ENCODE measurements at regions not wholly inside any gene's neighbourhood (a gene's known extent, or its start where the extent isn't known, plus 50 kb on each side); places are given as distances from the start of the nearest gene placed in this dataset.
"Not testable (repeated sequence)": the region's sequence is repeated elsewhere in the genome, so short reads cannot be mapped to it uniquely, and the experiment has no call there.

DNA sequence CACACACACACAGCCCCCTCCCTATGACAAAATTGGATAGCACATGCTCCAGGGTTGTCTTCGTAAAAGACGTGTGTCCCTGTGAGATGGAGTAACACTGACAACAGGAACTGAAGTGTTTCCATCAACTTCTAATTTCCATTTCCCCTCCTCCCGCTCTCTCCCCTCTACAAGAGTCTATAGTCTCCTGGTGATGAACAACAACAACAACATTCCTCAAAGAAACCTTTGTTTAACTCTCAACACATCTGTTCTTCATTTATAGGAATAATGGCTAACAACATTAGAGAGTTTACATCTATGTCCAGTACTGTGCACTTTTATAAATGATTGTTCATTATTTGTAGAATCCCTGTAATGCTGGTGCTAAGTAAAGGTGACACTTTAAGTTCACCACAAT is 205.8 kb upstream of the SSTR4 start:
- no peak overlapping the region for H3K4me2 ChIP-seq (ENCODE audit: low read length)
- H2AFZ ChIP-seq (ENCODE audit: low read depth, low read length) = no peak overlapping the region
- TF ChIP-seq SMC3 (conservative IDR thresholded peaks at IDR 0.05; ENCODE audit: poor library complexity) (no peak), RAD21 (conservative IDR thresholded peaks at IDR 0.05) (no peak), TAF1 (IDR thresholded peaks at IDR 0.05; ENCODE audit: low read depth) (no peak), EZH2 (IDR thresholded peaks at IDR 0.05; ENCODE audit: borderline replicate concordance, insufficient read depth, low read length, poor library complexity, severe bottlenecking) (no peak), MXI1 (conservative IDR thresholded peaks at IDR 0.05; ENCODE audit: poor library complexity, severe bottlenecking) (no peak), POLR2AphosphoS5 (IDR thresholded peaks at IDR 0.05) (no peak)
- TF ChIP-seq, protein P1, sequence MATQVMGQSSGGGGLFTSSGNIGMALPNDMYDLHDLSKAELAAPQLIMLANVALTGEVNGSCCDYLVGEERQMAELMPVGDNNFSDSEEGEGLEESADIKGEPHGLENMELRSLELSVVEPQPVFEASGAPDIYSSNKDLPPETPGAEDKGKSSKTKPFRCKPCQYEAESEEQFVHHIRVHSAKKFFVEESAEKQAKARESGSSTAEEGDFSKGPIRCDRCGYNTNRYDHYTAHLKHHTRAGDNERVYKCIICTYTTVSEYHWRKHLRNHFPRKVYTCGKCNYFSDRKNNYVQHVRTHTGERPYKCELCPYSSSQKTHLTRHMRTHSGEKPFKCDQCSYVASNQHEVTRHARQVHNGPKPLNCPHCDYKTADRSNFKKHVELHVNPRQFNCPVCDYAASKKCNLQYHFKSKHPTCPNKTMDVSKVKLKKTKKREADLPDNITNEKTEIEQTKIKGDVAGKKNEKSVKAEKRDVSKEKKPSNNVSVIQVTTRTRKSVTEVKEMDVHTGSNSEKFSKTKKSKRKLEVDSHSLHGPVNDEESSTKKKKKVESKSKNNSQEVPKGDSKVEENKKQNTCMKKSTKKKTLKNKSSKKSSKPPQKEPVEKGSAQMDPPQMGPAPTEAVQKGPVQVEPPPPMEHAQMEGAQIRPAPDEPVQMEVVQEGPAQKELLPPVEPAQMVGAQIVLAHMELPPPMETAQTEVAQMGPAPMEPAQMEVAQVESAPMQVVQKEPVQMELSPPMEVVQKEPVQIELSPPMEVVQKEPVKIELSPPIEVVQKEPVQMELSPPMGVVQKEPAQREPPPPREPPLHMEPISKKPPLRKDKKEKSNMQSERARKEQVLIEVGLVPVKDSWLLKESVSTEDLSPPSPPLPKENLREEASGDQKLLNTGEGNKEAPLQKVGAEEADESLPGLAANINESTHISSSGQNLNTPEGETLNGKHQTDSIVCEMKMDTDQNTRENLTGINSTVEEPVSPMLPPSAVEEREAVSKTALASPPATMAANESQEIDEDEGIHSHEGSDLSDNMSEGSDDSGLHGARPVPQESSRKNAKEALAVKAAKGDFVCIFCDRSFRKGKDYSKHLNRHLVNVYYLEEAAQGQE (IDR thresholded peaks at IDR 0.05; ENCODE audit: borderline replicate concordance) = no peak
- H3K9me2 ChIP-seq (ENCODE audit: insufficient read depth, low read length) = no peaks in the 10 kb centered on the region
- no peaks in the 10 kb centered on the region for H3K36me3 ChIP-seq (ENCODE audit: insufficient read depth, low read length)
- no peaks in the 10 kb centered on the region for H3K27me3 ChIP-seq (ENCODE audit: insufficient read depth, low read depth, low read length)
- no peak overlapping the region for H3K9ac ChIP-seq (ENCODE audit: low read length)
- no peaks in the 10 kb centered on the region for H3K79me2 ChIP-seq (replicated peaks; ENCODE audit: insufficient read depth, low read length)
- H4K20me1 ChIP-seq (ENCODE audit: insufficient read depth) = no peaks in the 10 kb centered on the region
- no peaks in the 10 kb centered on the region for H3K9me3 ChIP-seq (ENCODE audit: low read length)
- H3F3A ChIP-seq (ENCODE audit: insufficient read depth, low read length, poor library complexity, severe bottlenecking) = no peaks in the 10 kb centered on the region
- H3K4me3 ChIP-seq (ENCODE audit: low read length) = no peak overlapping the region
- no peak overlapping the region for H3K27ac ChIP-seq (ENCODE audit: low read length)

DNA sequence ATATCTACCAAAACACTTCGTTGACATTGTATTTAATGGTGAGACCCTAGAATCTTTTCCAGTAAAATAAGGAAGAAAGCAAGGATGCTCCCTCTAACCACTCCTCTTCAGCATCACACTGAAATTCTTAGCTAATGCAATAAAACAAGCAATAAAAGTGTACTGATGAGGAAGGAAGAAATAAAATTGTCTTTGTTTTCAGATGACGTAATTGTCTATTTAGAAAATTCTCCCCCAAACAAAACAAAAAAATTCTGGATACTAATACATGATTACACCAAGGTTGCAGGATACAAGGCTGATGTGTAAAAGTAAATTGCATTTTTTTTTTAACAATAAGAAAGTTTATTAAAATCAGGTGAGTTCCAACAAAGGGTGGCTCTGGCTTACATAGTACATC is 205.0 kb upstream of the SSTR4 start:
- Histone ChIP-seq H3K4me2 (ENCODE audit: low read length) (no peak overlapping the region), H4K20me1 (ENCODE audit: insufficient read depth) (no peaks in the 10 kb centered on the region), H2AFZ (ENCODE audit: low read depth, low read length) (no peak overlapping the region), H3K9ac (ENCODE audit: low read length) (no peak overlapping the region), H3K36me3 (ENCODE audit: insufficient read depth, low read length) (no peaks in the 10 kb centered on the region), H3K79me2 (replicated peaks; ENCODE audit: insufficient read depth, low read length) (no peaks in the 10 kb centered on the region), H3K4me3 (ENCODE audit: low read length) (no peak overlapping the region), H3K27ac (ENCODE audit: low read length) (no peak overlapping the region), H3F3A (ENCODE audit: insufficient read depth, low read length, poor library complexity, severe bottlenecking) (no peaks in the 10 kb centered on the region), H3K9me3 (ENCODE audit: low read length) (no peaks in the 10 kb centered on the region), H3K9me2 (ENCODE audit: insufficient read depth, low read length) (no peaks in the 10 kb centered on the region), H3K27me3 (ENCODE audit: insufficient read depth, low read depth, low read length) (no peaks in the 10 kb centered on the region)
- TF ChIP-seq, protein P1 (IDR thresholded peaks at IDR 0.05; ENCODE audit: borderline replicate concordance) = no peak
- TF ChIP-seq POLR2AphosphoS5 (IDR thresholded peaks at IDR 0.05) (no peak), SMC3 (conservative IDR thresholded peaks at IDR 0.05; ENCODE audit: poor library complexity) (no peak), RAD21 (conservative IDR thresholded peaks at IDR 0.05) (no peak), EP300 (conservative IDR thresholded peaks at IDR 0.05; ENCODE audit: poor library complexity, severe bottlenecking) (no peak), EZH2 (IDR thresholded peaks at IDR 0.05; ENCODE audit: borderline replicate concordance, insufficient read depth, low read length, poor library complexity, severe bottlenecking) (no peak), TAF1 (IDR thresholded peaks at IDR 0.05; ENCODE audit: low read depth) (no peak), MXI1 (conservative IDR thresholded peaks at IDR 0.05; ENCODE audit: poor library complexity, severe bottlenecking) (no peak)
- TF ChIP-seq, protein P2, sequence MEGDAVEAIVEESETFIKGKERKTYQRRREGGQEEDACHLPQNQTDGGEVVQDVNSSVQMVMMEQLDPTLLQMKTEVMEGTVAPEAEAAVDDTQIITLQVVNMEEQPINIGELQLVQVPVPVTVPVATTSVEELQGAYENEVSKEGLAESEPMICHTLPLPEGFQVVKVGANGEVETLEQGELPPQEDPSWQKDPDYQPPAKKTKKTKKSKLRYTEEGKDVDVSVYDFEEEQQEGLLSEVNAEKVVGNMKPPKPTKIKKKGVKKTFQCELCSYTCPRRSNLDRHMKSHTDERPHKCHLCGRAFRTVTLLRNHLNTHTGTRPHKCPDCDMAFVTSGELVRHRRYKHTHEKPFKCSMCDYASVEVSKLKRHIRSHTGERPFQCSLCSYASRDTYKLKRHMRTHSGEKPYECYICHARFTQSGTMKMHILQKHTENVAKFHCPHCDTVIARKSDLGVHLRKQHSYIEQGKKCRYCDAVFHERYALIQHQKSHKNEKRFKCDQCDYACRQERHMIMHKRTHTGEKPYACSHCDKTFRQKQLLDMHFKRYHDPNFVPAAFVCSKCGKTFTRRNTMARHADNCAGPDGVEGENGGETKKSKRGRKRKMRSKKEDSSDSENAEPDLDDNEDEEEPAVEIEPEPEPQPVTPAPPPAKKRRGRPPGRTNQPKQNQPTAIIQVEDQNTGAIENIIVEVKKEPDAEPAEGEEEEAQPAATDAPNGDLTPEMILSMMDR (IDR thresholded peaks at IDR 0.05; ENCODE audit: poor library complexity, severe bottlenecking) = no peak

DNA sequence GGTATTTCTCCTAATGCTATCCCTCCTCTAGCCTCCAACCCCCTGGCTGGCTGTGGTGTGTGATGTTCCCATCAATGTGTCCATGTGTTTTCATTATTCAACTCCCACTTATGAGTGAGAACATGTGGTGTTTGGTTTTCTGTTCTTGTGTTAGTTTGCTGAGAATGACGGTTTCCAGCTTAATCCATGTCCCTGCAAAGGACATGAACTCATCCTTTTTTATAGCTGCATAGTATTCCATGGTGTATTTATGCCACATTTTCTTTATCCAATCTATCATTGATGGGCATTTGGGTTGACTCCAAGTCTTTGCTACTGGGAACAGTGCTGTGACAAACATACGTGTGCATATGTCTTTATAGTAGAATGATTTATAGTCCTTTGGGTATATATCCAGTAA is 204.4 kb upstream of the SSTR4 start:
- H4K20me1 ChIP-seq (ENCODE audit: insufficient read depth); H3K9me3 ChIP-seq (ENCODE audit: low read length); H3F3A ChIP-seq (ENCODE audit: insufficient read depth, low read length, poor library complexity, severe bottlenecking); H3K36me3 ChIP-seq (ENCODE audit: insufficient read depth, low read length); H3K9me2 ChIP-seq (ENCODE audit: insufficient read depth, low read length); H3K79me2 ChIP-seq (replicated peaks; ENCODE audit: insufficient read depth, low read length); H3K27me3 ChIP-seq (ENCODE audit: insufficient read depth, low read depth, low read length); H3K27ac ChIP-seq (ENCODE audit: low read length); H3K9ac ChIP-seq (ENCODE audit: low read length); H2AFZ ChIP-seq (ENCODE audit: low read depth, low read length); H3K4me2 ChIP-seq (ENCODE audit: low read length); H3K4me3 ChIP-seq (ENCODE audit: low read length): not testable (repeated sequence)

All from neural cell (in vitro differentiated cells).